ENCODE measurements at regions not wholly inside any gene's neighbourhood (a gene's known extent, or its start where the extent isn't known, plus 50 kb on each side); places are given as distances from the start of the nearest gene placed in this dataset.

- Mint-ChIP-seq H3K27me3 (ENCODE audit: low read depth) (peaks cover 8% of the 10 kb centered on the region), H3K36me3 (ENCODE audit: low read depth) (no peaks in the 10 kb centered on the region), H3K27ac (no peak overlapping the region), H3K4me1 (ENCODE audit: low read depth) (no peaks in the 10 kb centered on the region), H3K9me3 (ENCODE audit: insufficient read depth) (peaks cover 8% of the 10 kb centered on the region), H3K4me3 (no peak overlapping the region)
- no peak for ATAC-seq
- DNase-seq: peak; percentile 13
- ChIA-PET POLR2A (no interaction called here), CTCF (no interaction called here)
Measured at GRCh38 chr10:129079705-129080104, 387.3 kb upstream of the MGMT start.

- Mint-ChIP-seq H3K9me3 (ENCODE audit: insufficient read depth) (peaks cover 3% of the 10 kb centered on the region), H3K4me3 (no peak overlapping the region), H3K27ac (no peak overlapping the region), H3K36me3 (ENCODE audit: low read depth) (no peaks in the 10 kb centered on the region), H3K27me3 (ENCODE audit: low read depth) (peaks cover 10% of the 10 kb centered on the region), H3K4me1 (ENCODE audit: low read depth) (no peaks in the 10 kb centered on the region)
- ATAC-seq (no peak), DNase-seq (no peak)
- ChIA-PET CTCF (no interaction called here), POLR2A (no interaction called here)
Measured at GRCh38 chr10:129085811-129086210, 381.2 kb upstream of the MGMT start.

GRCh38 chr10:129089341-129089740 lies 377.7 kb upstream of the MGMT start:
- H3K27me3 Mint-ChIP-seq (ENCODE audit: low read depth): peaks cover 10% of the 10 kb centered on the region
- no peak for ATAC-seq
- peak; percentile 10 for DNase-seq
- H3K4me1 Mint-ChIP-seq (ENCODE audit: low read depth): no peaks in the 10 kb centered on the region
- no peak overlapping the region for H3K4me3 Mint-ChIP-seq
- CTCF ChIA-PET: no interaction called here
- POLR2A ChIA-PET: no interaction called here
- no peak overlapping the region for H3K27ac Mint-ChIP-seq
- H3K36me3 Mint-ChIP-seq (ENCODE audit: low read depth): no peaks in the 10 kb centered on the region
- H3K9me3 Mint-ChIP-seq (ENCODE audit: insufficient read depth): no peaks in the 10 kb centered on the region

DNA sequence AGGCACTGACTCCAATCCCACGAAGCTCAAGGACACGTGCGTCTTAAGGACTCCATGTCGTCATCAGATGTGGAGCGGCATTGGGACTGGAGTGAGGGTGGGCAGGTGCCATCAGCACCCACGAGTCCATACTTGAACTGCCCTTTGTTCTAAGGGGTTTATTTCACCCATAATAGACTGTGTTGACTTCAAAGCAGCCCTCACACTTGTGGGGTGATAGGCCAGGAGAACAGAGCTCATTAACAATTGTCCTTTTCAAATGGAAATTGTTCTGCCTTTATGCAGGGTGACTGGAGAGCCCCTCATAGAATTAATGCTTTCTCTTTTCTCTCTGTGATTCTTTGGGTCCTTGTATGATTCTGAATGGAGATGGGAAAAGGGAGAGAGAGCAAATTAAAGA lies 376.9 kb upstream of the MGMT start:
- Mint-ChIP-seq H3K4me1 (ENCODE audit: low read depth) (no peaks in the 10 kb centered on the region), H3K27me3 (ENCODE audit: low read depth) (peaks cover 10% of the 10 kb centered on the region), H3K36me3 (ENCODE audit: low read depth) (no peaks in the 10 kb centered on the region), H3K27ac (no peak overlapping the region), H3K4me3 (no peak overlapping the region), H3K9me3 (ENCODE audit: insufficient read depth) (no peaks in the 10 kb centered on the region)
- DNase-seq: peak; percentile 4
- ChIA-PET POLR2A (no interaction called here), CTCF (no interaction called here)
- ATAC-seq: no peak

DNA sequence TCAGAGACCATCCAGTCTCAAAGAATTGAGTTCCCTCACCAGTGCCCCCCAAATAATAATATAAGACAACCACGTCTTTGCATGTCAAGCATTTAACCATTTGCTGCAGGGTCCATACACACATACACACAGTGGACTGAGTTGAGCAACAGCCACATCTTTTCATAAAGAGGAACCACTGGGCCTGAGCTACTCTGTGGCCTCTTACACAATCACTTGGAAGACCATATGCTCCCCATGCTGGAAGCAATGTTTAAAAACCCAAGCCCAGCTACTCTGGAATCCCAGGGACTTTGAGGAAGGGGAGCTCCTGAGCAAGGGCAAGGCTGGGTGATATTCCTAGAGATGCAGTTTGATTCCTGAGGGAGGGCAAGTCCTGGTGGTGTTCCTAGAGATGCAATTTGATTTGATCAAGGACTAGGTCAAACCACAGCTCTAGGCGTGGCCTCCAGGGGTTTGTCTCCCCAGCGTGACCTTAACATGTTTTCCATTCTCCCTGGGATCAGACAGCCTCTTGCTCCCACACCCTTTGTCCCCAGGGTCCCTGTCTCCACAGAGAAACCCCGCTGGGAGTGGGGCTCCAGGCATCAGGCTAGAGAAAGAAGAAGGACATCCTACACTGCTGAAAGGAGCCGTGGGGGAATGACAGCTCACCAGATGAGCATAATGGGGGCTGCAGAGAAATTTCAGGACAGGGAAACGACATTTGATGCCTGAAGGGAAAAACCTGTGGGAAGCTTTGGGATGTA lies 376.2 kb upstream of the MGMT start:
- no peak for DNase-seq
- H3K4me3 Mint-ChIP-seq: no peak overlapping the region
- H3K36me3 Mint-ChIP-seq (ENCODE audit: low read depth): no peaks in the 10 kb centered on the region
- H3K4me1 Mint-ChIP-seq (ENCODE audit: low read depth): no peaks in the 10 kb centered on the region
- no peak overlapping the region for H3K27ac Mint-ChIP-seq
- ChIA-PET CTCF (no interaction called here), POLR2A (no interaction called here)
- H3K27me3 Mint-ChIP-seq (ENCODE audit: low read depth): peaks cover 10% of the 10 kb centered on the region
- no peaks in the 10 kb centered on the region for H3K9me3 Mint-ChIP-seq (ENCODE audit: insufficient read depth)
- ATAC-seq: no peak

GRCh38 chr10:129093641-129094040 lies 373.4 kb upstream of the MGMT start:
- H3K36me3 Mint-ChIP-seq (ENCODE audit: low read depth): no peaks in the 10 kb centered on the region
- H3K27me3 Mint-ChIP-seq (ENCODE audit: low read depth): peaks cover 4% of the 10 kb centered on the region
- H3K27ac Mint-ChIP-seq: no peak overlapping the region
- POLR2A ChIA-PET: no interaction called here
- DNase-seq: no peak
- peaks cover 4% of the 10 kb centered on the region for H3K4me1 Mint-ChIP-seq (ENCODE audit: low read depth)
- no peak overlapping the region for H3K4me3 Mint-ChIP-seq
- no peaks in the 10 kb centered on the region for H3K9me3 Mint-ChIP-seq (ENCODE audit: insufficient read depth)
- ATAC-seq: no peak
- CTCF ChIA-PET: no interaction called here

- no peak for ATAC-seq
- ChIA-PET POLR2A (no interaction called here), CTCF (no interaction called here)
- H3K36me3 Mint-ChIP-seq (ENCODE audit: low read depth): no peaks in the 10 kb centered on the region
- H3K27me3 Mint-ChIP-seq (ENCODE audit: low read depth): peaks cover 4% of the 10 kb centered on the region
- no peak overlapping the region for H3K27ac Mint-ChIP-seq
- H3K4me3 Mint-ChIP-seq: no peak overlapping the region
- H3K9me3 Mint-ChIP-seq (ENCODE audit: insufficient read depth): no peaks in the 10 kb centered on the region
- H3K4me1 Mint-ChIP-seq (ENCODE audit: low read depth): peaks cover 4% of the 10 kb centered on the region
- no peak for DNase-seq
Measured at GRCh38 chr10:129094233-129094632, 372.8 kb upstream of the MGMT start.

GRCh38 chr10:129094861-129095260 lies 372.2 kb upstream of the MGMT start:
- peaks cover 2% of the 10 kb centered on the region for H3K27me3 Mint-ChIP-seq (ENCODE audit: low read depth)
- no peak overlapping the region for H3K27ac Mint-ChIP-seq
- ATAC-seq: no peak
- CTCF ChIA-PET: no interaction called here
- H3K9me3 Mint-ChIP-seq (ENCODE audit: insufficient read depth): no peaks in the 10 kb centered on the region
- no peaks in the 10 kb centered on the region for H3K36me3 Mint-ChIP-seq (ENCODE audit: low read depth)
- peaks cover 4% of the 10 kb centered on the region for H3K4me1 Mint-ChIP-seq (ENCODE audit: low read depth)
- DNase-seq: no peak
- POLR2A ChIA-PET: no interaction called here
- no peak overlapping the region for H3K4me3 Mint-ChIP-seq

GRCh38 chr10:129095680-129096064 lies 371.4 kb upstream of the MGMT start:
- ATAC-seq (no peak), DNase-seq (no peak)
- H3K9me3 Mint-ChIP-seq (ENCODE audit: insufficient read depth): no peaks in the 10 kb centered on the region
- peaks cover 2% of the 10 kb centered on the region for H3K27me3 Mint-ChIP-seq (ENCODE audit: low read depth)
- ChIA-PET POLR2A (no interaction called here), CTCF (no interaction called here)
- peaks cover 4% of the 10 kb centered on the region for H3K4me1 Mint-ChIP-seq (ENCODE audit: low read depth)
- H3K27ac Mint-ChIP-seq: no peak overlapping the region
- H3K36me3 Mint-ChIP-seq (ENCODE audit: low read depth): no peaks in the 10 kb centered on the region
- H3K4me3 Mint-ChIP-seq: no peak overlapping the region

- ChIA-PET CTCF (no interaction called here), POLR2A (no interaction called here)
- no peak for ATAC-seq
- Mint-ChIP-seq H3K36me3 (ENCODE audit: low read depth) (no peaks in the 10 kb centered on the region), H3K9me3 (ENCODE audit: insufficient read depth) (no peaks in the 10 kb centered on the region), H3K27ac (no peak overlapping the region), H3K4me3 (no peak overlapping the region), H3K4me1 (ENCODE audit: low read depth) (peaks cover 10% of the 10 kb centered on the region), H3K27me3 (ENCODE audit: low read depth) (peaks cover 2% of the 10 kb centered on the region)
- DNase-seq: no peak
Measured at GRCh38 chr10:129096065-129096984, 370.7 kb upstream of the MGMT start.

- Mint-ChIP-seq H3K9me3 (ENCODE audit: insufficient read depth) (no peaks in the 10 kb centered on the region), H3K27ac (no peak overlapping the region), H3K36me3 (ENCODE audit: low read depth) (peaks cover 3% of the 10 kb centered on the region), H3K4me3 (no peak overlapping the region), H3K4me1 (ENCODE audit: low read depth) (peaks cover 25% of the 10 kb centered on the region), H3K27me3 (ENCODE audit: low read depth) (peaks cover 2% of the 10 kb centered on the region)
- CTCF ChIA-PET: no interaction called here
- no peak for ATAC-seq
- POLR2A ChIA-PET: no interaction called here
- no peak for DNase-seq
Measured at GRCh38 chr10:129097776-129098330, 369.2 kb upstream of the MGMT start.

DNA sequence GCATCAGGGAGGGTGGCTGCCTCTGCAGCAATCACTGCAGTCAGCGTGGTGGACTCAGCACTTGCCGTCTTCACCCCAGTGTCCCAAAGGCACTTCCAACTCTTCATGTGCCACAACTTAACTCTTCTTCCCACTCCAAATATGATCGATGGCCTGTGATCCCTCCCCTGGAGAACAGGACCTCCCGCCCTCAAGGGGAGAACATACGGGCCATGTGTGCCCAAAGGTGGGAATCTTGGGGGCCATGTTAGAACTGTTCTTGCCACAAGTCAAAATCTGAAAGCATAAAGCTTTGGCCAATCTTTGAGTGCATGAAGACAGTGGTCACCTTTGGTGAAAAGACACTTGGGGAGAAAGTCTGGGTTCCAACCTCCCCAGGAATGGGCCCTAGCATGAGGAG lies 368.5 kb upstream of the MGMT start:
- Mint-ChIP-seq H3K27ac (no peak overlapping the region), H3K9me3 (ENCODE audit: insufficient read depth) (no peaks in the 10 kb centered on the region), H3K27me3 (ENCODE audit: low read depth) (peaks cover 2% of the 10 kb centered on the region), H3K4me1 (ENCODE audit: low read depth) (peaks cover 27% of the 10 kb centered on the region), H3K36me3 (ENCODE audit: low read depth) (peaks cover 3% of the 10 kb centered on the region), H3K4me3 (no peak overlapping the region)
- no peak for DNase-seq
- ChIA-PET POLR2A (no interaction called here), CTCF (no interaction called here)
- ATAC-seq: no peak
